Colonic mucosa (tissue), 4 donors: ENCODE measurements at regions not wholly inside any gene's neighbourhood (a gene's known extent, or its start where the extent isn't known, plus 50 kb on each side); places are given as distances from the start of the nearest gene placed in this dataset.

Source experiments
- DNase-seq: peaks from one replicate; pipeline ENCODE4 v3.0.0-alpha.2; 2020
- H3K27ac ChIP-seq: fragments of 200-600 bp; one replicate; pipeline ENCODE4 v1.8.0; 2021
- H3K27me3 ChIP-seq: fragments of 200-600 bp; one replicate; pipeline ENCODE4 v1.8.0; 2021
- H3K36me3 ChIP-seq: fragments of 200-600 bp; one replicate; pipeline ENCODE4 v1.8.0; 2021
- H3K4me1 ChIP-seq: fragments of 200-600 bp; one replicate; pipeline ENCODE4 v1.8.0; 2021; ENCODE audit warnings: mild to moderate bottlenecking
- H3K4me3 ChIP-seq: fragments of 200-600 bp; one replicate; pipeline ENCODE4 v1.8.0; 2021
- H3K9ac ChIP-seq, 2 donors: one replicate each; pipeline ENCODE4 v1.7.0; 2013; ENCODE audit warnings: control low read depth in 2 of 2, low read depth in 2 of 2, low read length in 2 of 2
- H3K9me3 ChIP-seq: fragments of 200-600 bp; one replicate; pipeline ENCODE4 v1.8.0; 2021
- CTCF ChIP-seq: fragments of 200-600 bp; IDR thresholded peaks from one replicate; pipeline ENCODE4 v1.8.0; 2022; ENCODE audit warnings: antibody characterized with exemption, mild to moderate bottlenecking
- intact Hi-C: fragments of 100-400 bp; cut with DNase I; formaldehyde crosslinking; loops from one replicate; pipeline ENCODE4 v1.14.1; 2022
- donor health status: healthy.
- donor health status: DM: no; HTN: no; CAD: no.
- donor health status: DM: no; HTN: no; CAD: no.

GRCh38 chr1:29689372-29690030 lies 453.2 kb downstream of the PTPRU start:
- intact Hi-C loops, result no loop called here
- Histone ChIP-seq H3K27me3 (no peaks in the 10 kb centered on the region), H3K4me1 (no peaks in the 10 kb centered on the region), H3K36me3 (no peaks in the 10 kb centered on the region), H3K27ac (no peak overlapping the region), H3K9ac (no peak overlapping the region), H3K4me3 (no peak overlapping the region), H3K9me3 (no peaks in the 10 kb centered on the region)
- TF ChIP-seq CTCF, result no peak
- DNase-seq, result no peak

GRCh38 chr1:29688471-29689365 lies 452.4 kb downstream of the PTPRU start:
- no peaks in the 10 kb centered on the region for H3K9me3 ChIP-seq
- H3K4me3 ChIP-seq, result no peak overlapping the region
- no peaks in the 10 kb centered on the region for H3K4me1 ChIP-seq
- no peak overlapping the region for H3K27ac ChIP-seq
- H3K9ac ChIP-seq, result no peak overlapping the region
- no peaks in the 10 kb centered on the region for H3K27me3 ChIP-seq
- intact Hi-C loops, result no loop called here
- DNase-seq, result no peak
- H3K36me3 ChIP-seq, result no peaks in the 10 kb centered on the region
- no peak for TF ChIP-seq CTCF

- intact Hi-C loops, result no loop called here
- Histone ChIP-seq H3K27me3 (no peaks in the 10 kb centered on the region), H3K4me1 (no peaks in the 10 kb centered on the region), H3K9me3 (no peaks in the 10 kb centered on the region), H3K36me3 (no peaks in the 10 kb centered on the region), H3K4me3 (no peak overlapping the region), H3K27ac (no peak overlapping the region), H3K9ac (no peak overlapping the region)
- DNase-seq, result no peak
- TF ChIP-seq CTCF, result no peak
Observed at GRCh38 chr1:29687601-29688244, 451.4 kb downstream of the PTPRU start.

GRCh38 chr1:29687166-29687565 lies 450.8 kb downstream of the PTPRU start:
- Histone ChIP-seq H3K4me1 (no peaks in the 10 kb centered on the region), H3K27ac (no peak overlapping the region), H3K27me3 (no peaks in the 10 kb centered on the region), H3K9me3 (no peaks in the 10 kb centered on the region), H3K4me3 (no peak overlapping the region), H3K36me3 (no peaks in the 10 kb centered on the region), H3K9ac (no peak overlapping the region)
- intact Hi-C loops, result no loop called here
- DNase-seq, result no peak
- TF ChIP-seq CTCF, result no peak

GRCh38 chr1:29686012-29686930 lies 449.9 kb downstream of the PTPRU start:
- DNase-seq, result no peak
- Histone ChIP-seq H3K4me3 (no peak overlapping the region), H3K36me3 (no peaks in the 10 kb centered on the region), H3K4me1 (no peaks in the 10 kb centered on the region), H3K9me3 (no peaks in the 10 kb centered on the region), H3K27me3 (no peaks in the 10 kb centered on the region), H3K9ac (no peak overlapping the region), H3K27ac (no peak overlapping the region)
- intact Hi-C loops, result no loop called here
- TF ChIP-seq CTCF, result no peak
